ENCODE measurements at regions not wholly inside any gene's neighbourhood (a gene's known extent, or its start where the extent isn't known, plus 50 kb on each side); places are given as distances from the start of the nearest gene placed in this dataset.
"Not testable (repeated sequence)": the region's sequence is repeated elsewhere in the genome, so short reads cannot be mapped to it uniquely, and the experiment has no call there.

GRCh38 chr10:129199826-129200225 is 267.2 kb upstream of the MGMT start:
- no peak for DNase-seq

- no peak for DNase-seq
Measured at GRCh38 chr10:129203819-129204218, 263.2 kb upstream of the MGMT start.

- no peak for DNase-seq
Measured at GRCh38 chr10:129207297-129207696, 259.7 kb upstream of the MGMT start.

GRCh38 chr10:129210876-129211275 is 256.2 kb upstream of the MGMT start:
- no peak for DNase-seq

GRCh38 chr10:129213256-129213655 is 253.8 kb upstream of the MGMT start:
- DNase-seq = no peak

GRCh38 chr10:129213996-129214395 is 253.0 kb upstream of the MGMT start:
- not testable (repeated sequence) for DNase-seq

GRCh38 chr10:129219364-129219763 is 247.7 kb upstream of the MGMT start:
- no peak for DNase-seq

- DNase-seq = no peak
Measured at GRCh38 chr10:129222436-129222835, 244.6 kb upstream of the MGMT start.

- no peak for DNase-seq
Measured at GRCh38 chr10:129223363-129223762, 243.7 kb upstream of the MGMT start.

- no peak for DNase-seq
Measured at GRCh38 chr10:129224065-129224464, 243.0 kb upstream of the MGMT start.

- DNase-seq = no peak
Measured at GRCh38 chr10:129231821-129232220, 235.2 kb upstream of the MGMT start.

GRCh38 chr10:129233351-129234148 is 233.5 kb upstream of the MGMT start:
- DNase-seq = no peak

- no peak for DNase-seq
Measured at GRCh38 chr10:129236274-129236691, 230.8 kb upstream of the MGMT start.

- DNase-seq = no peak
Measured at GRCh38 chr10:129241461-129241860, 225.6 kb upstream of the MGMT start.

- no peak for DNase-seq
Measured at GRCh38 chr10:129244298-129244697, 222.7 kb upstream of the MGMT start.

- no peak for DNase-seq
Measured at GRCh38 chr10:129244757-129245156, 222.3 kb upstream of the MGMT start.

GRCh38 chr10:129253161-129253864 is 213.7 kb upstream of the MGMT start:
- DNase-seq = no peak

- DNase-seq = no peak
Measured at GRCh38 chr10:129253865-129254179, 213.2 kb upstream of the MGMT start.

- no peak for DNase-seq
Measured at GRCh38 chr10:129258283-129258923, 208.6 kb upstream of the MGMT start.

GRCh38 chr10:129259128-129259815 is 207.8 kb upstream of the MGMT start:
- no peak for DNase-seq

GRCh38 chr10:129272176-129272575 is 194.9 kb upstream of the MGMT start:
- DNase-seq = no peak

GRCh38 chr10:129272866-129273650 is 194.0 kb upstream of the MGMT start:
- no peak for DNase-seq

GRCh38 chr10:129273860-129274259 is 193.2 kb upstream of the MGMT start:
- no peak for DNase-seq
